Tibial nerve (tissue), 3 donors: ENCODE measurements at regions not wholly inside any gene's neighbourhood (a gene's known extent, or its start where the extent isn't known, plus 50 kb on each side); places are given as distances from the start of the nearest gene placed in this dataset.

Experiments used
- POLR2A ChIP-seq, 2 donors: fragments of 450-650 bp; IDR thresholded peaks; one replicate each; pipeline ENCODE4 v1.6.1; 2017; ENCODE audit warnings: antibody characterized with exemption in 2 of 2, mild to moderate bottlenecking in 2 of 2, moderate library complexity in 2 of 2
- TF ChIP-seq, protein P1 (sequence below), 5 experiments: fragments of 200-600 bp in 3 of 5; fragments of 450-650 bp in 2 of 5; sonication (generic) in 3 of 5; IDR thresholded peaks; one replicate each; pipeline ENCODE4 v1.5.1; 2016 to 2019; ENCODE audit warnings: antibody characterized with exemption in 5 of 5, mild to moderate bottlenecking in 3 of 5, moderate library complexity in 2 of 5

DNA sequence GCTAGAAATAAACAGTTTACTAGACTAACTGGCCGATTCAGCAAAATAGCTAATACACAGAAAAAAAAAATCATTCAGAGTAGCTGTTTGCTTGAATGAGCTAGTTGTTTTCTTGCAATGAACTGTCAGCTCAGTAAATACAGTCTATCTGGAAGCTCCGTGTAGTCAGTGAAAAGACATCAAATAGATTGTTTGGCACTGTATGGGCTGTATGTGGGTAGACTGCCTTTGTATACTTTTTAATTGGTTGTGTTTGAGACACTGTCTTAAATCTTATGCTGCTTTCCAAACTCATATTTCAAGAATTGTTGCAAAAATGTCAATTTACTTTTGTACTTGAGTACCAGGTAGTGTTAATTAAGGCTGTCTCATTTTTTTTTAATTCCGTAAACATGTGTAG, 61.6 kb upstream of the GPR174 start:
- TF ChIP-seq, protein P1, sequence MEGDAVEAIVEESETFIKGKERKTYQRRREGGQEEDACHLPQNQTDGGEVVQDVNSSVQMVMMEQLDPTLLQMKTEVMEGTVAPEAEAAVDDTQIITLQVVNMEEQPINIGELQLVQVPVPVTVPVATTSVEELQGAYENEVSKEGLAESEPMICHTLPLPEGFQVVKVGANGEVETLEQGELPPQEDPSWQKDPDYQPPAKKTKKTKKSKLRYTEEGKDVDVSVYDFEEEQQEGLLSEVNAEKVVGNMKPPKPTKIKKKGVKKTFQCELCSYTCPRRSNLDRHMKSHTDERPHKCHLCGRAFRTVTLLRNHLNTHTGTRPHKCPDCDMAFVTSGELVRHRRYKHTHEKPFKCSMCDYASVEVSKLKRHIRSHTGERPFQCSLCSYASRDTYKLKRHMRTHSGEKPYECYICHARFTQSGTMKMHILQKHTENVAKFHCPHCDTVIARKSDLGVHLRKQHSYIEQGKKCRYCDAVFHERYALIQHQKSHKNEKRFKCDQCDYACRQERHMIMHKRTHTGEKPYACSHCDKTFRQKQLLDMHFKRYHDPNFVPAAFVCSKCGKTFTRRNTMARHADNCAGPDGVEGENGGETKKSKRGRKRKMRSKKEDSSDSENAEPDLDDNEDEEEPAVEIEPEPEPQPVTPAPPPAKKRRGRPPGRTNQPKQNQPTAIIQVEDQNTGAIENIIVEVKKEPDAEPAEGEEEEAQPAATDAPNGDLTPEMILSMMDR (IDR thresholded peaks at IDR 0.05): no peak
- no peak for TF ChIP-seq POLR2A (IDR thresholded peaks at IDR 0.05)
